ENCODE measurements at regions not wholly inside any gene's neighbourhood (a gene's known extent, or its start where the extent isn't known, plus 50 kb on each side); places are given as distances from the start of the nearest gene placed in this dataset.

GRCh38 chr1:55639526-55639925 lies 424.4 kb upstream of the USP24 start:
- TF ChIP-seq EZH2 (IDR thresholded peaks at IDR 0.05; ENCODE audit: insufficient read depth, poor library complexity, severe bottlenecking): no peak
- no peak for TF ChIP-seq EZH2phosphoT487 (IDR thresholded peaks at IDR 0.05; ENCODE audit: insufficient read depth, low read depth)
